ENCODE measurements at regions not wholly inside any gene's neighbourhood (a gene's known extent, or its start where the extent isn't known, plus 50 kb on each side); places are given as distances from the start of the nearest gene placed in this dataset.

DNA sequence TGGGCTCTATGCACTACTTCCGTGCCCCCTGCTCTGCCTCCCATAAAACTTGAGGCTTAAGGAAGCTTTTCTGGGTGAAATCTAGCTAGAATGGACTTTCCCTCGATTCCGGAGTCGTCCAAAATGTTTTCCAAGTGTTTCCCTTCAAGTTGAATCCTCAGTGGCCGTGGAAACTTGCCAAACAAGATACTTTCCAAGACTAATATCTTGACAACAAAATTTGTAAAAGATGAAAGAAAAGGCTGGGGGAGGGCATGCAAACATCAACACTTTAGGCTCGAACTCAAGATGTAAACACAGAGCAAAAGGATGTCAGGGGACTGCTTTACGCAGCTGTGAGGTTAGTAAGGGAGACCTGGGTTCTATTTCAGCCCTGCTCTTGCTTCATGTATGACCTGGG, 482.8 kb upstream of the KLF4 start:
- no peak for DNase-seq

GRCh38 chr9:107971241-107971640, 481.7 kb upstream of the KLF4 start:
- no peak for DNase-seq

GRCh38 chr9:107970726-107971125, 481.2 kb upstream of the KLF4 start:
- DNase-seq, result no peak

- no peak for DNase-seq
These were observed 480.2 kb upstream of the KLF4 start for GRCh38 chr9:107969727-107970126.

GRCh38 chr9:107969141-107969540, 479.6 kb upstream of the KLF4 start:
- no peak for DNase-seq

DNA sequence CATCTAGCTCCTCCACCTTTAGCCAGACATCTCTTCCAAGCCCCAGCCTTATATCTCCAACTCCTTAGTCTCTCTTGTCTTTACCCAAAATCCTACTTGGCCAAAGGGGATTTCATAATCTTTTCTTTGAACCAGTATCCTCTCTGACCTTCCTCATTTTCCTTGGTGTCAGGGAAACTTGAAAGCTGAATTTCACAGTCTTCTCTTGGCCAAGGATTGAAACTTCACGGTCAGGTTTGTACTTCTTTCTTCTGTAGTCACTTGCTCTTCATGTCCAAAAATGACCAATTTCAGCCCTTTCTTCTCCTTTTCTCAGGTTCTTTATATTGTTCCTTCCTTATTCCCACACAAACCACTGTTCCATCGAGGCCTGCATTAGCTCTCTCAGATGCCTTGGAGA, 473.7 kb upstream of the KLF4 start:
- DNase-seq, result no peak

GRCh38 chr9:107960916-107961315, 471.3 kb upstream of the KLF4 start:
- no peak for DNase-seq

DNA sequence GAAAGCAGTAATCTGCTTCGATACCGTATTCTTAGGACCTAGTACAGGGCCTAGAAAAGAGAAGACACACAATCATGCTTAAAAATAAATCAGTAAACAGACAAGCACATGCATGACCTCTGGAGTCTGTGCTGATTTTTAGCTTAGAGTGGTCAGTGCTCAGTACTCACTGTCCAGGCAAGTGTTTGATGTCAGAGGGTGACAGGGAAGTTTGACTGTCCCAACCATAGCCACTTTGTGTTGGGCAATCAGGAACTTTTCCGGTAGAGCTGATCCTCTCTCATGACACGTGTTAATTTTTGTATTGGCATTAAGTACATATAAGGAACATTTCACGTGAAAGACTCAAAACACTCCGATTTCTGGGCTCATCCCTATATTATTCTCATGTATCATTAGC, 464.7 kb upstream of the KLF4 start:
- DNase-seq, result no peak

DNA sequence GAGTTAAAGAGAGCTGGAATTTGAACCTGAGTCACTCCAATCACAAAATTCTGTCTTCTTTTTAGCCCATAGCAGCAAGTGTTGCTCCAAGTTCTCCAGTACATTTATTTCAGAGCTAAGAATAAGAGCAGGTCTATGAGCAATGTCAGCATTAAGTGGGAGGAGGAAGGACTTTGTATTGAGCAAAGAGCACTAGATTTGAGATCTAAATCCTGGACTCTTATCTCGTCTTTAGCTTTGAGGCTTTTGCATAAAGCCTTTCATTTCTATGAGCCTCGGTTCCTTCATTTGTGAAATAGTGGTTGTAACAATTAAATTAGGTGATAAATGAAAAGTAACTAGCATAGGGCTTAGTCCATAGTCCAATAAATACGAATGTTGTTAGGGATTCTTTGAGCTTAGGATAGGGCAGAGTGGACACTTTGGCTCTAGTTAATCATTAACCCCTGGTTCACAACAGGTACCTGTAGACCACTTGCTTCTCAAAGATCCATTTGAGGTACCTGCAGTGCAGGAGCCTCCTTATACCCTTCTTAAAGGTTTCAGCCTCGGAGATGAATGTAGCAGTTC, 464.1 kb upstream of the KLF4 start:
- DNase-seq, result no peak

DNA sequence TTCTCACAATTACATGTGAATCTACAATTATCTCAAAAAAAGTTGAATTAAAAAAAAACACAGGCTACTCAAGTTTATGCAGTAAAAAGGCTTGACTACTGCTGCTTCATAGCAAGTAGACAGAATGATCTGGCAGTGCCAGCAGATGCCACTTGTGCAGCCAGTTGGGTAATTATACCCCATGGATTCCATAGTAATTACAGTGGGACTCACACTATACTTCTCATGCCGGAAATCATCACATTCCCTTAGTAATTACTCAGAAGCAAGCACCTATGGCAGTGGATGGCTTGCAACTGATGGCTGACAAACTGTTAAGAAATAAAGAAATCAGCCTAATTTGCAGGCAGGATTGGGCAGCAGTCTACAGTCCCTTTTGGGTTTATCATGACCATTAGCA, 463.2 kb upstream of the KLF4 start:
- no peak for DNase-seq

- DNase-seq, result no peak
These were observed 461.9 kb upstream of the KLF4 start for GRCh38 chr9:107951511-107951910.

GRCh38 chr9:107949061-107949460, 459.5 kb upstream of the KLF4 start:
- no peak for DNase-seq

GRCh38 chr9:107948601-107949000, 459.0 kb upstream of the KLF4 start:
- no peak for DNase-seq

GRCh38 chr9:107948086-107948485, 458.5 kb upstream of the KLF4 start:
- no peak for DNase-seq

DNA sequence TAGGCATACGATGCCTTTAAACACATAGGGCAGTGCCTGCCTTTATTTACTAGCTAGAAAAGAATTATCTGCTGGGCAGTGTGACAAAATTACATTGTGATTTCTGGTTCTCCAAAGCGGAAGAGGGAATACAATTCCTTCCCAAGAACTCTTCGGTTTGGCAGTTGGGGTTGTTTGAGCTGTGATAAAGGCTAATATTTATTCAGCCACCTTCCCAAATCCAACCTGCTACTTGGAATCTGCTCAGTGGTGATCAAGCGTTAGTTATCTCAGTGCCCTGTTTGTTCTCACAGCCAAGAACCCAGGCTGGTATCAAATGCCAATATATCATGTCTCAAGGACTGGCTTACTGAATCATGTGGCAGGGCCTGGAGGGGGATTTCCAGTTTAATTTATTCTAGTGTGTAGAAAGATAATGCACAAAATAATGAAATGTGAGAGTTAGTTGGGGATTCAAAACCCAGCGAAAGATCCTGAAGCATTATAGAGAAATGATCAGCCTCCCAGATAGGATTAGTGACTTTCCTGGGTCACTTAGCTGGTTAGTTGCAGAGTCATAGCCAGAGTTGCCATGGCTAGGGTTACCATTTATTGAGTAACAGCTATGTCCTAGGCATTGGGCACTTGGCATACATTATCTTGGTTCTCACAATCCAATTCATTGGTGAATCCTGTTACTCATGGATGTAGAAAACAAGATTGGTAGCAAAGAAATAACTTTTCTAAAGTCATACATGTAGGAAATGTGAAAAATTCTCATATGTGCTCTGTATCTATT, 457.0 kb upstream of the KLF4 start:
- DNase-seq, result no peak

DNA sequence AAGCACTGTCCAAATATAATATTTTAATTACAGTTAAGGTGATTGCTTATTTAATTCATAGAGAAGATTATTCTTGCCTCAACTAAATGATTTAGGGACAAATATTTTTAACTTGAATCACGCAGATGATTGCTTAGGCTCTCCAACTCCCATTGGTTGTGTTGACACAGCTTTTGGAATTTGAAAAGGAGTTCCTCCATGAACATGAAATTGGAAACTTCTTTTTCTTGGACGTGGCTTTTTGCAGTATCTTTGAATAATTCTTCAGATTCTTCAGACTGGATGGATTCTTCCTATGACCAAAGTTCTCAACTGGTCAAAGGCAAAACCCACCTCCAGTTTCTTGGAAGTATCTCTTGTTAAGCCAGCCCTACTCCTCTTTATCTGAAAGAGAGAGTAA, 456.4 kb upstream of the KLF4 start:
- no peak for DNase-seq

GRCh38 chr9:107945493-107945892, 455.9 kb upstream of the KLF4 start:
- no peak for DNase-seq

GRCh38 chr9:107944387-107944786, 454.8 kb upstream of the KLF4 start:
- no peak for DNase-seq

- DNase-seq, result no peak
These were observed 454.3 kb upstream of the KLF4 start for GRCh38 chr9:107943901-107944300.

GRCh38 chr9:107942856-107943255, 453.3 kb upstream of the KLF4 start:
- DNase-seq, result no peak

GRCh38 chr9:107942291-107942690, 452.7 kb upstream of the KLF4 start:
- DNase-seq, result no peak

GRCh38 chr9:107940616-107941595, 451.3 kb upstream of the KLF4 start:
- no peak for DNase-seq

Measured in amygdala (tissue), 56 donors.